ENCODE measurements at regions not wholly inside any gene's neighbourhood (a gene's known extent, or its start where the extent isn't known, plus 50 kb on each side); places are given as distances from the start of the nearest gene placed in this dataset.

DNA sequence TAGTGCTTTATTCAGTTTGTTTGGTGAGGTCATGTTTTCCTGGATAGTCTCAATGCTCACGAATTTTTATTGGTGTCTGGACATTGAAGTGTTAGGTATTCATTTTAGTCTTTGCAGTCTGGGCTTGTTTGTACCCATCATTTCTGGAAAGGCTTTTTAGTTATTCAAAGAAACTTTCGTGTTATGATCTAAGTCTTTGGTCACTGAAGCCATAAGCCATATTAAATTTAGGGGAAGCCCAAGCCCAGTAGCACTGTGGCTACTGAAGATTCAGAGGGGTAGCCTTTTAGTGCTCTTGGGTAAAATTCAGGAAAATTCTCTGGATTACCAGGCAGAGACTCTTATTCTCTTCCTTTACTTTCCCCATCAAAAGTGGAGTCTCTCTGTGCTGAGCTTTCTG is 56.2 kb upstream of the PEX5L start:
- no peak for DNase-seq

GRCh38 chr3:180093535-180093934 is 56.8 kb upstream of the PEX5L start:
- DNase-seq: no peak

DNA sequence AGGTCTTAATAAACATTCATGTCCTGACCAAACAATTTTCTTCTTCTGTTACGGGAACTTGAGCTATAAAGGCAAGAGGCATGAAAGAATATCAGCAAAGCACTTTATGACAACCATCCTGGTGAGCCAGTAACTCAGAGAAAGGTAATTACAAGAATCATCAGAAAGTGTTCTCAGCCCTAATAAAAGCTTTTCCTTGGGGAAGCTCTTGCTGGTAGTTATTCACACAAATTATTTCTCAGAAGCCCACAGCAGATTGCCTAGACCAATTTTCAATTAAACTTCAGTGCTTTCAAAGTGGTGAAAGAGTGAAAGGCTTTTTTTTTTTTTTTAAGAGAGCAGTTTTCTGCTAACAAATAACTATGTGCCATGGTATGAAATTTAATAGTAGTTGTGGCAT is 60.9 kb upstream of the PEX5L start:
- DNase-seq: no peak

DNA sequence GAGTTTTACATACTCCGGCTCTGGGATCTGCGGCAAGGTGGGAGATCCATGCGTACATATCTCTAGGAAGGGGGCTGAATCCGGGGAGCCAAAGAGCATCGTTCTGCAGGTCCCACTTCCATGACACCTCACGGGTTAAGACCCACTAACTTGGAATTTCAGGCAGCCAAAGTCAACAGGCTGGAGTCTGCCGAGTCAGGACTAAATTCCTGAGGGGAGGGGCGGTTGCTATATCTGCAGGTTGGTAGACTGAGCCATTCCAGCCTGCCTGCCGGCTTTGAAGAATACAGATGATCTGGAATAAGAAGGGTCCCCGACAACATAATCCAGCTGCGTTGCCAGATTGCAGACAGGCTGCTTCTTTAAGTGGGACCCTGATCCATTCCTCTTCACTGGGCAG is 65.4 kb upstream of the PEX5L start:
- DNase-seq: no peak

- DNase-seq: no peak
These were observed 65.9 kb upstream of the PEX5L start for GRCh38 chr3:180102604-180103003.

DNA sequence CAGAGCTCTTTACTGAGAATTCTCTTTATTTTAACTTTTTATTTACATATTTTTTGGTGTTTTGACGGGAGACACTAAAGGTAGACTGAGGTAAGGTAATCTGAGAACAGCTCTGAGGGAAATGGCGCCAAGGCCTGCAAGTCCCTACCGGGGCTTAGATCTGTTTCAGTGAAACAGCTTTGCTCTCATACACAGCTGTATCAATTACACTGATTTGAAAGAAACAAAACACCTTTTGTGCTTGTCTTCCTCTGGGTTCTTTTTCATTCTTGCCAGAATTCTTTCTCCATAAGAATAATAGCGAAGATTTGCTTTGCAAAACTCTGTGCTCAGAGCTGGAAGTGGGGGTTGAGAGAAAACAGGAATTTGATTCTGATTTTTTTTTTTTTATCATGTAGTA is 79.5 kb upstream of the PEX5L start:
- no peak for DNase-seq

DNA sequence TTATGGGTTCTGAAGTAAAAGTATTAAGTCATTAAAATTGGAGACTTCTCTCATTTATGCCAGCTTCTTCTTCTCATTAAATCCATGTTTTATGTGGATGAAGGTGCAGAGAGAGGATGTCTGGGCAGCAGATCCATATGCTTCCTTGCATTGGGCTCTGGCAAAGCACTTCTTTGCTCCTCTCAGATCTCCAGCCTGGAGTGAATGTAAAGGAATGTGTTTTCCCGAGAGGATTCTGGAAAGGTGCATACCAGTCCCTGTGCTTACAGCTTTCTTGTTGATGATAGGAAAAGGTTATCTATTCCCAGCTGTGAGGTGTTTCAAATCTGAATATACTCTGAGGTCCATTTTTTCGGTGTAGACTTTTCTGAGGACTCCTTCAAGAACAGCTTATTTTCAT is 79.9 kb upstream of the PEX5L start:
- DNase-seq: peak in 1 of 56 donors; percentile 2

- no peak for DNase-seq
These were observed 80.8 kb upstream of the PEX5L start for GRCh38 chr3:180117381-180118163.

DNA sequence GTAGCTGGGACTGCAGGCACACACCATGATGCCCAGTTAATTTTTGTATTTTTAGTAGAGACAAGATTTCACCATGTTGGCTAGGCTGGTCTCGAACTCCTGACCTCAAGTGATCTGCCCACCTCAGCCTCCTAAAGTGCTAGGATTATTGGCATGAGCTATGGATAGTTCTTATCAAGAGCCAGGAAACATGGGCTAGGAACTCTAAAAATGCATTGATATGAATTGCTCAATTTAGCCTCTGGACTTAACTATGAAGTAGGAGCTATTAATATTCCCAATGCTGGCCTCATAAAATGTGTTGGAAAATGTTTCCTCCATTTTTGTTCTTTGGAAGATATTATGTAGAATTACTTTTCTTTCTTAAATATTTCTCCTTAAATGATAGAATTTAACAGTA is 82.8 kb upstream of the PEX5L start:
- DNase-seq: no peak

GRCh38 chr3:180123928-180124327 is 87.2 kb upstream of the PEX5L start:
- DNase-seq: no peak

GRCh38 chr3:180131169-180131568 is 94.4 kb upstream of the PEX5L start:
- no peak for DNase-seq

DNA sequence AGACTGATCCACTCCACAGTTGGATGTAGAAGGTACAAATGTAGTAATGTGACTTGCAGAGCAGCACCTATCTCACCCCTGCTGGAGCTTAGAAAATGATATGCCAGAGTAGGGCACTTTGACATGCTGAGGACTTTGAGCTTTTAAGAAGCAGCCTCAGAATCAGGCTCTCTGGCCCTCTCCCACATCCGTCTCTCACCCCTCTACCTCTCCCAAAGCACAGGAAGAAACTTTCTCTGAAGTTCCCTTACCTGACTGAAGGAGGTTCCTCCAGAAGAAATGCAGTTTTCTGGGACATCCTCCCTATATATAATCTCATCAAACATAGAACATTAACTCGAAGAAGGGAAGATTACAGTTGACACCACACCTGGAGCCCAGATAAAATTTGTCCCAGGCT is 98.4 kb upstream of the PEX5L start:
- no peak for DNase-seq

DNA sequence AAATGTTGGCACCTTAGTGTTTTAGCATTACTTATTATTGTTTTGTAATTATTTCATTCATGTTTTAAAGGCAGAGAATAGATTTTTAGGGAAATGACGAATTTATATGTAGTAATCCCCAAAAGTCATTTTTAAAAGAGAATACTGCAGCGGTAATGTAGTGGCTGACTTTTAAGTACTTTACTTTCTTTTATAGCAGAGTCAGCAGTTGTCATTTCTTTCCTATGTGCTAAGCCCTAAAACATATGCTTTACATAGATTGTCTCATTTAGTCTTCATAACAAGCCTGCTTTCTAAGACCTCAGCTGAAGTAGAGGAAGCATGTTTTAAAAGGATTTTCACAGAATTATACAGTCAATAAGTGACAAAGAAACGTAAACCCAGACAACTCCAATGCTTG is 102.1 kb upstream of the PEX5L start:
- no peak for DNase-seq

DNA sequence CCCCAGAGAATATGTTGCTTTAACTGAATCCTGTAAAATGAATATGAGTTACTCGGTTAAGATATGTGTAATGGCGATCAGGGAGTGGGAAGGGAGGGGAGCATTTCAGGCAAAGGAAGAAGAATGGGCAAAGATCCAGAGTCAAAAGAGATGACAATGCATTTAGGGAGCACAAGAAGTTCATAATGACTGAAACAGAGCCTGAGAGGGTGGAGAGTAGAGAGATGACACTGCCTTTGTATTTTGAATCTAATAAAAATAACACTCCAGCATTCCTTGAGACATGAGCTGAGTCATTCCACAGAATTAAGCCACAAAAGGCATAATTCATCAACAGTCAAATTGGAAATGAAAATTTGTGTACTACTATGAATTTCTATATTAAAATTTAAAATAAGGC is 105.3 kb upstream of the PEX5L start:
- DNase-seq: no peak

DNA sequence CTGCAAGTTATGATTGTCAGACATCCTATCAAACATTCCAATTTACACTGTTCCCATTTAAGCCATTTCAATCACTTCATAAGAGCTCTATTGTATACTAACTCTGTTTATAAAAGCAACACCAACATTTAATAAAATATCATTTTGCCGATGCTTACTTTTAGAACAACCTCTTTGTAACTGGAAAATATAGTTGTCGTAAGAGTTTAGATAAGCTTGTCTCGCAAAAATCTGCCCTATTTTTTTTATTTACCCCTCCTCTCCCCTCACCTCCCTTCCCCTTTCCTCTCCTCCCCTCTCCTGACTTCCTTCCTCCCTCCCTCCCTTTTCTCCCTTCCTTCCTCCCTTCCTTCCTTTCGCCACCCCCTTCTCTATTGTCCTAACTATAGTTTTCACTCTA is 105.7 kb upstream of the PEX5L start:
- DNase-seq: no peak

DNA sequence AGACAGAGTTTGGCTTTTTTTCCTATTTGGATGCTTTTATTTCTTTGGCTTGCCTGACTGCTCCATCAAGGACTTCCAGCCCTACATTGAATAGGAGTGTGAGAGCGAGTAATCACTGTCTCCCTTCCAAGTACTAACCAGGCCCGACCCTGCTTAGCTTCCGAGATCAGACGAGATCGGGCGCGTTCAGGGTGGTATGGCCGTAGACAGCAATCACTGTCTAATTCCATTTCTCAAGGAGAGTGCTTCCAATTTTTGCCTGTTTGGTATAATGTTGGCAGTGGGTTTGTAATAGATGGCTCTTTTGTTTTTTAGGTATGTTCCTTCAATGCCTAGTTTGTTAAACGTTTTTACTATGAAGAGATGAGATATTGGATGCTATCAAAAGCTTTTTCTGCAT is 125.0 kb upstream of the PEX5L start:
- no peak for DNase-seq

GRCh38 chr3:180175572-180175971 is 138.8 kb upstream of the PEX5L start:
- no peak for DNase-seq

DNA sequence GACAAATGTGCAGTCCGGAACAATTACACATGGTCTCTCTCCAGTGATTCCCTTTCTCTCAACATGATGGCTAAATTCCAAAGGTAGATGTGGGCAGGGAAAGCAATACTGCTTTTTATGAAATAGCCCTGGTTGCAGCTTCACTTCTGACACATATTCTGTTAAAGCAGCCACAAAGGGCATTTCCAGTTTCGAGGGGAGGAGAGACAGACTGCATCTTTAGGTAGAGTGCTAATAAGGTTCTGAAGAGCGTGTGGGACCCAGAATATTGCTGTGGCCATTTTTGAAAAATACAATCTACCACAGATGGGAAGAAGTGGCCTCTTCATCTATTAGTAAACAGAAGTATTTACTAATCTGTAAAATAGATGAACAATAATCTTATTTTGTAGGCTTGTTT is 139.3 kb upstream of the PEX5L start:
- DNase-seq: no peak

GRCh38 chr3:180177255-180177654 is 140.5 kb upstream of the PEX5L start:
- no peak for DNase-seq

DNA sequence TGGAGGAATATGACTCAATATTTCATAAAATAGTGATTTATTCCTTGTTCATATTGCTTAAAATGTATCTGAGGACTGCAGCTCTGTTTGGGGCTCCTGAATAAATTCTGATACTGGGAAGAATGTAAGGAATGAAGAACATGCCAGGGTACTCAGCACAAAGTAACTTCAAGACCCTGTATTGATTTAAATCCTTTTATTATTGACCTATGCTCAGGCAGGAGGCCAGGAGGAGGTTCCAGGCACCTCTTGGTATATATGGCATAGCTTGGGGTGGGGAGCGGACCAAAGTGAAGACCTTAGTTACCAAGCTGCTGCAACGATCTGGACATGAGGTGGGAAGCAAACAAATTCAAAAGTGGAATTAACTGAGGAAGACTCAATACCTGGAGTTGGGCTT is 142.8 kb upstream of the PEX5L start:
- DNase-seq: no peak

GRCh38 chr3:180180795-180181194 is 144.1 kb upstream of the PEX5L start:
- no peak for DNase-seq

DNA sequence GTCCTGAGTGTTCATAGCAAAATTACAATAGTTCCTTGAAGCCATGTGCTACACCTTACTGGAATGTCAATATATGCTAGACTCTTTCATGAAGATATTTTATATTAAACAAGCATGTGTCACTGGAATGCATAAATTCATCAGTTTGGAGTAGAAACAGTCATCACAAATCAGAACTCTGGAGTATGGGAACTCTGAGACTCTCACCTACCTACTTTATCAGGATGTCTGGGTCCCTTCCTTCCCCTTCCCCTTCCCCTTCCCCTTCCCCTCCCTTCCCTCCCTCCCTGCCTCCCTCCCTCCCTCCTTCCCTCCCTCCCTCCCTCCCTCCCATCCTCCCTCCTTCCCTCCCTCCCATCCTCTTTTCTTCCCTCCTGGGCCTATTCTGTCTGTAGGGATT is 144.7 kb upstream of the PEX5L start:
- DNase-seq: no peak

- DNase-seq: no peak
These were observed 146.6 kb upstream of the PEX5L start for GRCh38 chr3:180183346-180183745.

DNA sequence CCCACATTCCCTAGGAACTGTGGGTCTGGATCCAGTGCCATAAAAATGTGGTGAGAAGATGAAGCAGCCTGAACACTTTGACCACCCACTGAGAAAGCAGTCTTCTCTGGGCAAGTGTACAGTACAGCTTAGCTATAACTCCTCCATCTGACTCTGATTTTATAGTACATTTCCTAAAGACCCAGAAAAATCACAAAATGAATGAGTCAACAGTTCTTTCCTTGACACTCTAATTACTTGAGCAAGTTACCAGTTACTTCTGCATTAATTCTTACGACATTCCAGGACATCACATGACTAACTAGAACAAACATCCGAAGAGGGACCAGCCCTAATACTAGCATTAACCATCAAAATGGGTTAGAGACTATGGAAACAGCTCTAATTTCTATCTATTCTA is 148.1 kb upstream of the PEX5L start:
- DNase-seq: no peak

Measured in amygdala (tissue), 56 donors.